ENCODE measurements at regions not wholly inside any gene's neighbourhood (a gene's known extent, or its start where the extent isn't known, plus 50 kb on each side); places are given as distances from the start of the nearest gene placed in this dataset.

- no peaks in the 10 kb centered on the region for H3K79me2 ChIP-seq (replicated peaks; ENCODE audit: insufficient read depth)
- ATAC-seq (no peak), DNase-seq (ENCODE audit: low spot score) (no peak)
- no peaks in the 10 kb centered on the region; the same call in 2 of the 3 replicates for H3K9me3 Mint-ChIP-seq
- H3K4me3 ChIP-seq: no peak overlapping the region
- H3K4me3 Mint-ChIP-seq: no peak overlapping the region
- no peaks in the 10 kb centered on the region for H3K4me1 ChIP-seq (ENCODE audit: insufficient read depth)
- H3K9me2 ChIP-seq (ENCODE audit: insufficient read depth): no peaks in the 10 kb centered on the region; the same call in none of the 2 replicates
- no peaks in the 10 kb centered on the region for H3F3A ChIP-seq (replicated peaks; ENCODE audit: low read depth)
- H3K4me1 Mint-ChIP-seq: peaks cover 2% of the 10 kb centered on the region; the same call in 2 of the 3 replicates
- H3K27ac Mint-ChIP-seq: no peak overlapping the region
- no peak overlapping the region for H3K27ac ChIP-seq (ENCODE audit: low read depth)
- no peak overlapping the region for H2AFZ ChIP-seq
- no peaks in the 10 kb centered on the region for H3K36me3 Mint-ChIP-seq (ENCODE audit: low read depth)
- no peaks in the 10 kb centered on the region for H3K27me3 ChIP-seq (ENCODE audit: insufficient read depth)
- TF ChIP-seq CREB1 (CRISPR knock-in tag; IDR thresholded peaks at IDR 0.05; ENCODE audit: low read depth): no peak
- TF ChIP-seq ZNF114 (CRISPR knock-in tag; IDR thresholded peaks at IDR 0.05): no peak
- no peak for TF ChIP-seq CTCF (conservative IDR thresholded peaks at IDR 0.05; ENCODE audit: low read depth in 2 of 2)
- TF ChIP-seq REST (IDR thresholded peaks at IDR 0.05; ENCODE audit: unreplicated experiment): no peak
- no peak for TF ChIP-seq JUNB (IDR thresholded peaks at IDR 0.05; ENCODE audit: unreplicated experiment)
- no peak for TF ChIP-seq POLR2AphosphoS5 (IDR thresholded peaks at IDR 0.05; ENCODE audit: low read depth)
- TF ChIP-seq ETS1 (IDR thresholded peaks at IDR 0.05): no peak
- TF ChIP-seq EZH2 (IDR thresholded peaks at IDR 0.05; ENCODE audit: low read depth, unreplicated experiment): no peak
- TF ChIP-seq ZNF462 (CRISPR knock-in tag; IDR thresholded peaks at IDR 0.05): no peak
- TF ChIP-seq STAT1 (IDR thresholded peaks at IDR 0.05; ENCODE audit: unreplicated experiment): no peak
- TF ChIP-seq ZNF331 (CRISPR knock-in tag; IDR thresholded peaks at IDR 0.05; ENCODE audit: low read depth): no peak
- no peak for TF ChIP-seq NANOG (IDR thresholded peaks at IDR 0.05; ENCODE audit: borderline replicate concordance)
- no peak for TF ChIP-seq EZH2phosphoT487 (IDR thresholded peaks at IDR 0.05; ENCODE audit: unreplicated experiment)
- H3K36me3 ChIP-seq (ENCODE audit: insufficient read depth): no peaks in the 10 kb centered on the region
- H4K20me1 ChIP-seq (replicated peaks; ENCODE audit: insufficient read depth): no peaks in the 10 kb centered on the region
- no peak overlapping the region for H3K4me2 ChIP-seq
- peaks cover 4% of the 10 kb centered on the region for H3K27me3 Mint-ChIP-seq (ENCODE audit: insufficient read depth, low read depth, poor library complexity)
Observed at GRCh38 chr3:72505539-72506405, 342.5 kb downstream of the SHQ1 start.
